Mesothelial cell of epicardium (in vitro differentiated cells): ENCODE measurements at regions not wholly inside any gene's neighbourhood (a gene's known extent, or its start where the extent isn't known, plus 50 kb on each side); places are given as distances from the start of the nearest gene placed in this dataset.
"Not testable (repeated sequence)": the region's sequence is repeated elsewhere in the genome, so short reads cannot be mapped to it uniquely, and the experiment has no call there.

ENCODE experiments used
- DNase-seq, 2 experiments: peaks; one replicate each; pipeline ENCODE4 v3.0.0; 2021; ENCODE audit warnings: low spot score in 2 of 2; ENCODE audit not compliant: unreplicated experiment in 2 of 2
- H3K27ac Mint-ChIP-seq: 2 replicates; pipeline ENCODE4 v1.8.0; 2021; ENCODE audit warnings: mixed read lengths
- H3K27me3 Mint-ChIP-seq: 2 replicates; pipeline ENCODE4 v1.8.0; 2021; ENCODE audit warnings: low read depth, mixed read lengths
- H3K36me3 Mint-ChIP-seq: 2 replicates; pipeline ENCODE4 v1.8.0; 2021; ENCODE audit warnings: mixed read lengths
- H3K4me1 Mint-ChIP-seq: 2 replicates; pipeline ENCODE4 v1.8.0; 2021; ENCODE audit warnings: mixed read lengths
- H3K4me3 Mint-ChIP-seq: 2 replicates; pipeline ENCODE4 v1.8.0; 2021; ENCODE audit warnings: mild to moderate bottlenecking, moderate library complexity, mixed read lengths
- H3K9me3 Mint-ChIP-seq: 2 replicates; pipeline ENCODE4 v1.8.0; 2021; ENCODE audit warnings: mixed read lengths
- TF ChIP-seq, protein P1 (sequence below): fragments of 200-600 bp; sonication (generic); IDR thresholded peaks from one replicate; pipeline ENCODE4 v1.5.0; 2021; ENCODE audit warnings: antibody characterized with exemption; ENCODE audit not compliant: unreplicated experiment

DNA sequence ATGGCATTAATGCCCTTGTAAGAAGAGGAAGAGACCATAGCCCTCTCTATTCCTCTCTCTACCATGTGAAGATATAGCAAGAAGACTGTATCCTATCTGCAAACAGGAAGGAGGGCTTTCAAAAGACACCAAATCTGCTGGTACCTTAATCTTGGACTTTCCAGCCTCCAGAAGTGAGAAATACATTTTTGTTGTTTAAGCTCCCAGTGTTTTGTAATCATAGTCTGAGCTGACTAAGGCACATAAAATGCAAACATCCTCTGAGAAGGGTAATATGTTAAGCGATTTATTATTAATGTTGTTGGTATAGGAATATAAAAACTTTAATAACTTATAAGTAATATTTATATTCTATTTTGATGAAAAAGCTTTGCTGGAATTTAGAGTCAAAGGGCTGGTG is 559.8 kb downstream of the SUCLG1 start:
- TF ChIP-seq, protein P1, sequence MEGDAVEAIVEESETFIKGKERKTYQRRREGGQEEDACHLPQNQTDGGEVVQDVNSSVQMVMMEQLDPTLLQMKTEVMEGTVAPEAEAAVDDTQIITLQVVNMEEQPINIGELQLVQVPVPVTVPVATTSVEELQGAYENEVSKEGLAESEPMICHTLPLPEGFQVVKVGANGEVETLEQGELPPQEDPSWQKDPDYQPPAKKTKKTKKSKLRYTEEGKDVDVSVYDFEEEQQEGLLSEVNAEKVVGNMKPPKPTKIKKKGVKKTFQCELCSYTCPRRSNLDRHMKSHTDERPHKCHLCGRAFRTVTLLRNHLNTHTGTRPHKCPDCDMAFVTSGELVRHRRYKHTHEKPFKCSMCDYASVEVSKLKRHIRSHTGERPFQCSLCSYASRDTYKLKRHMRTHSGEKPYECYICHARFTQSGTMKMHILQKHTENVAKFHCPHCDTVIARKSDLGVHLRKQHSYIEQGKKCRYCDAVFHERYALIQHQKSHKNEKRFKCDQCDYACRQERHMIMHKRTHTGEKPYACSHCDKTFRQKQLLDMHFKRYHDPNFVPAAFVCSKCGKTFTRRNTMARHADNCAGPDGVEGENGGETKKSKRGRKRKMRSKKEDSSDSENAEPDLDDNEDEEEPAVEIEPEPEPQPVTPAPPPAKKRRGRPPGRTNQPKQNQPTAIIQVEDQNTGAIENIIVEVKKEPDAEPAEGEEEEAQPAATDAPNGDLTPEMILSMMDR, result no peak
- Mint-ChIP-seq H3K36me3 (no peaks in the 10 kb centered on the region), H3K27ac (no peak overlapping the region), H3K4me1 (peaks cover 10% of the 10 kb centered on the region), H3K27me3 (no peaks in the 10 kb centered on the region), H3K4me3 (no peak overlapping the region), H3K9me3 (no peaks in the 10 kb centered on the region)
- no peak for DNase-seq

DNA sequence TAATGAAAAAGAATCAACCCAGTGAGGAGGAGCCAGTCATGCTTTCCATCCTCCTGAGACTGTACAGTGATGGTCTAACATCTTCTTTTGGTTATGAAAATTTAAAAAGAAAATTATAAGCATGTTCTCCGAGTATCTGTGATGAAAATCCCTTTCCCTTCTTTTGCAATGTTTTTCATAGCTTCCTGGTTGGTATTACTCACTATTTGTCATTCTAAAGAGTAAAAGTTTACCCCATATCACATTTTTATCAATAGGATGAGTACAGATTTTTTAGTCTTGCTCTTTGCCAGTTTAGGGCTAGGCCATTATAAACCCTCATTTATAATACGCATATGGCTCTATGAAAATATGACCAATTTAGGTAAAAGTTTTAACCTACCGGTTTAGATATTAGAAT is 564.1 kb downstream of the SUCLG1 start:
- H3K4me3 Mint-ChIP-seq, result no peak overlapping the region
- H3K27me3 Mint-ChIP-seq, result no peaks in the 10 kb centered on the region
- no peak for DNase-seq
- no peak overlapping the region for H3K27ac Mint-ChIP-seq
- H3K36me3 Mint-ChIP-seq, result no peaks in the 10 kb centered on the region
- TF ChIP-seq, protein P1, result no peak
- H3K9me3 Mint-ChIP-seq, result no peaks in the 10 kb centered on the region
- H3K4me1 Mint-ChIP-seq, result peaks cover 5% of the 10 kb centered on the region

DNA sequence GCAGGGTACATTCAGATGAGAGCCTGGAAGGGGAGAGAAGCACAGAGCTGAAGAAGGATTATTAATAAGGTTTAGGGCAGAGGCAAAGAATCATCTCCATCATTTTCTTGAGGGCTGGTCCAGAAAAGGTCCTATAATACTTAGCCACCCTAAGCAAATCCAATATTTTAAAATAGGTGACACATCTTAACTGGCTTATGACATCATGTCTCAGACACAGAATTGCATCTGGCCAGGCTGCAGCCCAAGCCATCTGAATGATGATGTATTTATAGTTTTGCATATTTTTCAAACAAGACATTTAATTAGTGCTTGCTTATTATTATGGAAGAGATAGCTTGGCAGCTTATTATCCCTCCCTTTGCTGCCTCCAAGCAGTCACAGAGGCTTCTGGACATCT is 571.3 kb downstream of the SUCLG1 start:
- no peaks in the 10 kb centered on the region for H3K4me1 Mint-ChIP-seq
- H3K36me3 Mint-ChIP-seq, result no peaks in the 10 kb centered on the region
- TF ChIP-seq, protein P1, result no peak
- H3K27ac Mint-ChIP-seq, result no peak overlapping the region
- DNase-seq, result no peak
- no peak overlapping the region for H3K4me3 Mint-ChIP-seq
- no peaks in the 10 kb centered on the region for H3K27me3 Mint-ChIP-seq
- peaks cover 4% of the 10 kb centered on the region for H3K9me3 Mint-ChIP-seq

DNA sequence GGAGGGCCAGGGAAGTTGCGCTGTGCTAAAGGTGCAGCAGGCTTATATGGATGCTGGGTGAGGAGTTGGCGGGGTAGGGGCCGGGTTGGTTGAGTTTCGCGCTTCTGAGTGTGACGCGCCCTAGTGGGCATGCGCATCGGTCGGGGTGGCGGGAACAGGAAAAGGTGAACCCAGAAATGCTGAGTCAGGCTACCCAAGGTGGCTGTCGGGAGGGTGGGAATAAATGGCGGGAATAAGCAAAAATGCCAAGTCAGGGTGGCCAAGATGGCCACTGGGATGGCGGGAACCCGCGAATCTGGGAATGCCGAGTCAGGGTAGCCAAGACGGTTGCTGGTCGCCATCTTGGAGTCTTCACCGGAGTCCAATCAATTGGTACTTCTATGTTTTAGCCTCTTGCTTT is 580.0 kb downstream of the SUCLG1 start:
- peaks cover 48% of the 10 kb centered on the region for H3K9me3 Mint-ChIP-seq
- TF ChIP-seq, protein P1, result no peak
- H3K4me1 Mint-ChIP-seq, result no peaks in the 10 kb centered on the region
- H3K27me3 Mint-ChIP-seq, result no peaks in the 10 kb centered on the region
- no peak overlapping the region for H3K4me3 Mint-ChIP-seq
- no peak for DNase-seq
- peaks cover 10% of the 10 kb centered on the region for H3K36me3 Mint-ChIP-seq
- no peak overlapping the region for H3K27ac Mint-ChIP-seq

DNA sequence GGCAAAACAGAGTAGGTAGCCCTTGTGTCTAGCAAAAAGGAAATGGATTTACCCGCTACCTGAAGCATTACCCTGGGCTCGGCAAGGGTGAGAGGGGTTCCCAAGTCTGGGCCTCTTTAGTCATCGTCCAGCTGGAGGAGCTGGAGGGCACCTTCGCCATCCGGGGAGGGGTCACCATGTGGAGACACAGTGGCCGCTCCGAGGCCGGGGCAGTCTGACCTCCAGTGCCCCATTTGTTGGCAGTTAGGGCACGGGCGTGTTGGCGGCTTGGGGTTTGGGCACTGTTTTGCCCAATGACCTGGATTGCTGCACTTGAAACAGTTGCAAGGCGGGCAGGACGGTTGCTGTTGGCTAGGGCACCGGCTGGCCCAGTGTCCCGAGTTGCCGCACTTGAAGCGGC is 581.8 kb downstream of the SUCLG1 start:
- H3K4me1 Mint-ChIP-seq, DNase-seq, H3K4me3 Mint-ChIP-seq, H3K27me3 Mint-ChIP-seq, H3K27ac Mint-ChIP-seq: not testable (repeated sequence)
- Mint-ChIP-seq H3K36me3 (peaks cover 13% of the 10 kb centered on the region), H3K9me3 (peaks cover 63% of the 10 kb centered on the region)

DNA sequence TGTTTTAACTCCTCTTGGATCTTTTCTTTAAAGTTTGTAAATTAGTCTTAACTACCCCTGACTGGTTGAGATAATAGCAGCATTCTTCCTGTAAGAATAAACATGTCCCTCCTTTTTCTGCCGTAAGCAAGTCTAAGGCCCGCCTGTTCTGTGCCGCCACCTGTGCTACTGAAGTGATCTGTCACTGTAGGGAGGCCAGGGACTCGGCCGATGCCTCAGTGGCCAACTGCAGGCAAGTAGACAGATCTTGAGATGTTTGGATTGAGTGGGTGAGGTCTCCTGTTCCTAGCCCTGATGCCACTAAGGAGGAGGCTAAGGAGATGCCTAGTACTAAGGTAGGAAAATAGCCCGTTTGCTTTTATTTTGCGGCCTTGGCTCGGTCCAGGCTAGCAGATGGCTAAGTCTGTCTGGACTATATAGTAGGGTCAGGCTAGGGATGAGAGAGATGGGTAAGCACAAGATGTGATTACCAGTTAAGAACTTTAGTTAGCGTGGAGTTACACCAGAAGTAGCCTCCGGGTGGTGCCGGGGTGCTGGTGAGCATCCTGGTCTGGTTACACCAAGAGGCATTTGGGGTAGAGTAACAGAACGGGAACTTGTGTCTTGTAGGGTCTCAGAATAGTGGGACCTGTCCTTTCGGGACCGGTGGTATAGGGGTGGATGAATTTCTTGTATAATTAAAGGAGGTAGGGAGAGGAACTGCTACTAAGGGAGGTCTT is 584.2 kb downstream of the SUCLG1 start:
- H3K4me3 Mint-ChIP-seq, result no peak overlapping the region
- no peaks in the 10 kb centered on the region for H3K27me3 Mint-ChIP-seq
- H3K4me1 Mint-ChIP-seq, result no peaks in the 10 kb centered on the region
- DNase-seq, result no peak
- peaks cover 63% of the 10 kb centered on the region for H3K9me3 Mint-ChIP-seq
- TF ChIP-seq, protein P1, result no peak
- H3K27ac Mint-ChIP-seq, result no peak overlapping the region
- H3K36me3 Mint-ChIP-seq, result peaks cover 13% of the 10 kb centered on the region
